HCT116 (cell line): ENCODE measurements at regions not wholly inside any gene's neighbourhood (a gene's known extent, or its start where the extent isn't known, plus 50 kb on each side); places are given as distances from the start of the nearest gene placed in this dataset.

Experiments used
- ATAC-seq: fragments of 200-7000 bp; cut with Tn5 transposase; 2 replicates; pipeline ENCODE4 v1.9.1; 2020; ENCODE audit warnings: mild to moderate bottlenecking, moderate library complexity
- BruUV-seq: library from RNA; stranded (reverse); fragments of 400-500 nt; replicated peaks from 2 replicates; lab custom pipeline; 2021; lab: Mats Ljungman, UMichigan
- CTCF ChIA-PET: fragments of 300-600 bp; sonication (Branson Sonifier 250); formaldehyde crosslinking; loops from one replicate; lab custom pipeline; 2021; ENCODE audit warnings: antibody characterized with exemption; lab: Charles Lee
- POLR2A ChIA-PET: fragments of 300-600, 350-600 bp; sonication (Branson Sonifier 250); formaldehyde crosslinking; loops from one replicate; lab custom pipeline; 2021; ENCODE audit warnings: antibody characterized with exemption; lab: Charles Lee
- RAD21 ChIA-PET, 2 experiments: fragments of 300-600 bp; sonication (Branson Sonifier 250); formaldehyde crosslinking; loops; one replicate each; lab custom pipeline; 2023; ENCODE audit warnings: low total read pairs in 2 of 2; ENCODE audit not compliant: uncharacterized antibody in 2 of 2, unreplicated experiment in 2 of 2, low non-redundant PET in 1 of 2; lab: Charles Lee
- DNase-seq: peaks from one replicate; pipeline ENCODE4 v3.0.0-alpha.2; 2010; ENCODE audit warnings: low read depth, low spot score
- H2AFZ ChIP-seq: fragments of 200-600 bp; shearing (Covaris generic), sonication (generic); 2 replicates; pipeline ENCODE4 v1.6.1; 2017; ENCODE audit warnings: low read depth, mixed run types, mixed read lengths, antibody characterized with exemption, low read length; ENCODE audit not compliant: poor library complexity, severe bottlenecking
- H3K27ac ChIP-seq: 2 replicates; pipeline ENCODE4 v1.5.1; 2012; ENCODE audit warnings: low read depth, low read length
- H3K27me3 ChIP-seq: fragments of 200-600 bp; sonication (generic); 2 replicates; pipeline ENCODE4 v1.6.1; 2016; ENCODE audit warnings: mixed run types, low read length, mixed read lengths; ENCODE audit not compliant: insufficient read depth
- H3K36me3 ChIP-seq, 2 experiments: fragments of 200-500 bp in 1 of 2; fragments of 200-600 bp in 1 of 2; sonication (Bioruptor generic) in 1 of 2; sonication (generic) in 1 of 2; 2 replicates each; pipeline versions ENCODE4 v1.5.1 to v1.6.1; 2014 to 2016; ENCODE audit warnings: low read length in 2 of 2, inconsistent platforms in 1 of 2, mixed read lengths in 1 of 2, mixed run types in 1 of 2; ENCODE audit not compliant: insufficient read depth in 2 of 2, control insufficient read depth in 1 of 2
- H3K4me1 ChIP-seq, 2 experiments: fragments of 200-600 bp in 1 of 2; sonication (generic) in 1 of 2; 2 replicates each; pipeline versions ENCODE4 v1.5.1 to v1.6.1; 2012 to 2017; ENCODE audit warnings: low read length in 2 of 2, inconsistent platforms in 1 of 2, mild to moderate bottlenecking in 1 of 2, mixed read lengths in 1 of 2, mixed run types in 1 of 2, moderate library complexity in 1 of 2; ENCODE audit not compliant: insufficient read depth in 2 of 2, control insufficient read depth in 1 of 2
- H3K4me2 ChIP-seq: fragments of 200-600 bp; sonication (generic); 2 replicates; pipeline ENCODE4 v1.6.1; 2017; ENCODE audit warnings: mixed run types, low read length, mixed read lengths
- H3K4me3 ChIP-seq, 2 experiments: fragments of 200-600 bp in 1 of 2; sonication (generic) in 1 of 2; replicated peaks in 1 of 2; 2 replicates each; pipeline ENCODE4 v1.5.1; 2011 to 2016; ENCODE audit warnings: low read length in 2 of 2, control low read depth in 1 of 2, low read depth in 1 of 2, mild to moderate bottlenecking in 1 of 2, mixed read lengths in 1 of 2, mixed run types in 1 of 2
- H3K79me2 ChIP-seq: fragments of 200-600 bp; sonication (generic); 2 replicates; pipeline ENCODE4 v1.6.1; 2017; ENCODE audit warnings: mild to moderate bottlenecking, mixed run types, low read length, moderate library complexity, mixed read lengths; ENCODE audit not compliant: insufficient read depth
- H3K9ac ChIP-seq: fragments of 200-600 bp; sonication (generic); 2 replicates; pipeline ENCODE4 v1.6.1; 2016; ENCODE audit warnings: low read length, mixed read lengths
- H3K9me2 ChIP-seq: fragments of 200-600 bp; sonication (generic), shearing (Covaris generic); 2 replicates; pipeline ENCODE4 v1.6.1; 2017; ENCODE audit warnings: mixed run types, mild to moderate bottlenecking, moderate library complexity; ENCODE audit not compliant: insufficient read depth
- H3K9me3 ChIP-seq, 2 experiments: fragments of 200-500 bp in 1 of 2; fragments of 200-600 bp in 1 of 2; sonication (Bioruptor generic) in 1 of 2; sonication (generic) in 1 of 2; 2 replicates each; pipeline ENCODE4 v1.6.1; 2014 to 2017; ENCODE audit warnings: low read length in 2 of 2, mixed read lengths in 2 of 2, inconsistent platforms in 1 of 2, low read depth in 1 of 2, mild to moderate bottlenecking in 1 of 2, mixed run types in 1 of 2, moderate library complexity in 1 of 2; ENCODE audit not compliant: control insufficient read depth in 1 of 2, insufficient read depth in 1 of 2
- H4K20me1 ChIP-seq: fragments of 200-600 bp; sonication (generic), shearing (Covaris generic); 2 replicates; pipeline ENCODE4 v1.6.1; 2017; ENCODE audit warnings: mixed run types, mild to moderate bottlenecking, moderate library complexity; ENCODE audit not compliant: insufficient read depth
- CEBPB ChIP-seq: IDR thresholded peaks from 2 replicates; pipeline ENCODE4 v1.6.1; 2012; ENCODE audit warnings: low read depth
- CTCF ChIP-seq, 3 experiments: fragments of 200-600 bp in 1 of 3; sonication (generic) in 1 of 3; IDR thresholded peaks in 2 of 3; conservative IDR thresholded peaks in 1 of 3; 2 replicates each; pipeline ENCODE4 v1.5.1; 2012 to 2017; ENCODE audit warnings: low read depth in 2 of 3, low read length in 2 of 3, antibody characterized with exemption in 1 of 3, borderline replicate concordance in 1 of 3, control low read depth in 1 of 3, mild to moderate bottlenecking in 1 of 3, mixed read lengths in 1 of 3, mixed run types in 1 of 3, moderate library complexity in 1 of 3; ENCODE audit not compliant: insufficient read depth in 1 of 3
- EGR1 ChIP-seq: IDR thresholded peaks from 2 replicates; pipeline ENCODE4 v1.6.1; 2012; ENCODE audit warnings: low read depth
- EZH2 ChIP-seq: fragments of 200-600 bp; sonication (generic); IDR thresholded peaks from 2 replicates; pipeline ENCODE4 v1.6.1; 2017; ENCODE audit warnings: antibody characterized with exemption, mixed run types
- FOSL1 ChIP-seq: IDR thresholded peaks from 2 replicates; pipeline ENCODE4 v1.6.1; 2012; ENCODE audit warnings: low read depth
- POLR2AphosphoS5 ChIP-seq: IDR thresholded peaks from 2 replicates; pipeline ENCODE4 v1.6.1; 2011; ENCODE audit warnings: mild to moderate bottlenecking, low read depth, low read length, moderate library complexity
- RAD21 ChIP-seq: IDR thresholded peaks from 2 replicates; pipeline ENCODE4 v1.6.1; 2012; ENCODE audit warnings: low read depth, mild to moderate bottlenecking
- REST ChIP-seq: IDR thresholded peaks from 2 replicates; pipeline ENCODE4 v1.6.1; 2012; ENCODE audit warnings: low read depth
- SRF ChIP-seq: IDR thresholded peaks from 2 replicates; pipeline ENCODE4 v1.6.1; 2012; ENCODE audit warnings: low read depth
- TCF7L2 ChIP-seq: IDR thresholded peaks from 2 replicates; pipeline ENCODE4 v1.7.0; 2011; ENCODE audit warnings: borderline replicate concordance, inconsistent platforms; ENCODE audit not compliant: insufficient read depth, insufficient read length; ENCODE audit errors: extremely low read depth
- YY1 ChIP-seq: IDR thresholded peaks from 2 replicates; pipeline ENCODE4 v1.6.1; 2011; ENCODE audit warnings: low read length, low read depth, moderate library complexity, mild to moderate bottlenecking; ENCODE audit not compliant: insufficient replicate concordance; ENCODE audit errors: extremely low read depth
- ZBTB33 ChIP-seq: IDR thresholded peaks from 2 replicates; pipeline ENCODE4 v1.6.1; 2011; ENCODE audit warnings: mild to moderate bottlenecking, low read length, moderate library complexity; ENCODE audit not compliant: insufficient replicate concordance; ENCODE audit errors: extremely low read depth
- ZFX ChIP-seq: fragments of 450-650 bp; IDR thresholded peaks from 2 replicates; pipeline ENCODE4 v1.6.1; 2017
- ZNF274 ChIP-seq: fragments of 200-500 bp; sonication (Bioruptor generic); IDR thresholded peaks from 2 replicates; pipeline ENCODE4 v1.6.1; 2014; ENCODE audit warnings: mild to moderate bottlenecking, low read depth, low read length, inconsistent platforms
- intact Hi-C: fragments of 100-400 bp; cut with micrococcal nuclease; formaldehyde crosslinking; loops from 2 replicates; pipeline ENCODE4 v1.10.0; 2022
- TF ChIP-seq, protein P1 (sequence below): IDR thresholded peaks from 2 replicates; pipeline ENCODE4 v1.6.1; 2012

- RAD21 ChIA-PET, result no interaction called here
- CTCF ChIA-PET, result no interaction called here
- Histone ChIP-seq H2AFZ (no peak overlapping the region), H3K36me3 (no peaks in the 10 kb centered on the region), H3K9ac (no peak overlapping the region), H3K4me2 (no peak overlapping the region), H4K20me1 (no peaks in the 10 kb centered on the region), H3K27ac (no peak overlapping the region), H3K9me3 (no peaks in the 10 kb centered on the region), H3K9me2 (no peaks in the 10 kb centered on the region), H3K27me3 (0 out of 2 replicates have a peak, but pooled peaks cover 4% of the 10 kb centered on the region), H3K79me2 (no peaks in the 10 kb centered on the region)
- intact Hi-C loops, result no loop called here
- POLR2A ChIA-PET, result no interaction called here
- no peak for ATAC-seq
- no TSS peak for BruUV-seq
- TF ChIP-seq, protein P1, sequence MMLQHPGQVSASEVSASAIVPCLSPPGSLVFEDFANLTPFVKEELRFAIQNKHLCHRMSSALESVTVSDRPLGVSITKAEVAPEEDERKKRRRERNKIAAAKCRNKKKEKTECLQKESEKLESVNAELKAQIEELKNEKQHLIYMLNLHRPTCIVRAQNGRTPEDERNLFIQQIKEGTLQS, result no peak
- TF ChIP-seq REST (no peak), TCF7L2 (no peak), YY1 (no peak), CEBPB (no peak), CTCF (IDR thresholded peaks at IDR 0.05 in 2 of 3, conservative IDR thresholded peaks at IDR 0.05 in 1 of 3; ENCODE audit: borderline replicate concordance in 1 of 3, insufficient read depth in 1 of 3, low read depth in 2 of 3, low read length in 2 of 3) (no peak), FOSL1 (no peak), EZH2 (no peak), POLR2AphosphoS5 (no peak), ZNF274 (no peak), EGR1 (no peak), ZFX (no peak), RAD21 (no peak), ZBTB33 (no peak), SRF (no peak)
- TF ChIP-seq, all 23 proteins: peak for 0
- Histone ChIP-seq H3K4me3 (no peak overlapping the region), H3K4me1 (0 out of 4 replicates have a peak, but pooled peaks cover 0 to 3% of the 10 kb centered on the region in 2 experiments)
- no peak for DNase-seq
These were observed 72.0 kb upstream of the TBX18 start for GRCh38 chr6:84836366-84836765.
